ENCODE measurements at regions not wholly inside any gene's neighbourhood (a gene's known extent, or its start where the extent isn't known, plus 50 kb on each side); places are given as distances from the start of the nearest gene placed in this dataset.

GRCh38 chr6:163793011-163793983, 378.8 kb downstream of the QKI start:
- no peak overlapping the region for H3K4me3 ChIP-seq (replicated peaks in 1 of 2; ENCODE audit: low read depth in 1 of 2, low read length in 2 of 2)
- CTCF ChIA-PET = no interaction called here
- H3K36me3 ChIP-seq (ENCODE audit: control insufficient read depth in 1 of 2, insufficient read depth in 2 of 2, low read length in 2 of 2) = no peaks in the 10 kb centered on the region
- H3K27me3 ChIP-seq (ENCODE audit: insufficient read depth, low read length) = no peaks in the 10 kb centered on the region
- no peaks in the 10 kb centered on the region for H3K9me2 ChIP-seq (ENCODE audit: insufficient read depth)
- POLR2A ChIA-PET = no interaction called here
- TF ChIP-seq YY1 (IDR thresholded peaks at IDR 0.05; ENCODE audit: extremely low read depth, insufficient replicate concordance, low read depth, low read length) = no peak
- TF ChIP-seq SRF (IDR thresholded peaks at IDR 0.05; ENCODE audit: low read depth) = no peak
- TF ChIP-seq EZH2 (IDR thresholded peaks at IDR 0.05) = no peak
- peak; percentile 45; the same call in 1 of the 2 replicates for TF ChIP-seq FOSL1 (IDR thresholded peaks at IDR 0.05; ENCODE audit: low read depth)
- peak; percentile 46; the same call in 1 of the 2 replicates for TF ChIP-seq JUND (IDR thresholded peaks at IDR 0.05)
- 0 out of 2 replicates have a peak, but pooled peaks have one; percentile 18 for TF ChIP-seq SP1 (IDR thresholded peaks at IDR 0.05; ENCODE audit: low read depth)
- no peak for TF ChIP-seq ZNF274 (IDR thresholded peaks at IDR 0.05; ENCODE audit: low read depth, low read length)
- no peak overlapping the region for H3K4me2 ChIP-seq (ENCODE audit: low read length)
- H4K20me1 ChIP-seq (ENCODE audit: insufficient read depth) = no peaks in the 10 kb centered on the region
- ATAC-seq (no peak), DNase-seq (ENCODE audit: low read depth, low spot score) (peak; percentile 0)
- no peaks in the 10 kb centered on the region for H3K79me2 ChIP-seq (ENCODE audit: insufficient read depth, low read length)
- BruUV-seq (replicated peaks) = no TSS peak
- H3K9me3 ChIP-seq (ENCODE audit: control insufficient read depth in 1 of 2, insufficient read depth in 1 of 2, low read depth in 1 of 2, low read length in 2 of 2) = peaks cover 0 to 4% of the 10 kb centered on the region in 2 experiments; a peak in 1 of 4 replicates
- intact Hi-C loops (cut with micrococcal nuclease) = no loop called here
- no peak overlapping the region for H3K27ac ChIP-seq (ENCODE audit: low read depth, low read length)
- H3K9ac ChIP-seq (ENCODE audit: low read length) = no peak overlapping the region
- RAD21 ChIA-PET (ENCODE audit: low non-redundant PET in 1 of 2, low total read pairs in 2 of 2, uncharacterized antibody in 2 of 2, unreplicated experiment in 2 of 2) = no interaction called here
- no peaks in the 10 kb centered on the region for H3K4me1 ChIP-seq (ENCODE audit: control insufficient read depth in 1 of 2, insufficient read depth in 2 of 2, low read length in 2 of 2)
- H2AFZ ChIP-seq (ENCODE audit: low read depth, low read length, poor library complexity, severe bottlenecking) = no peak overlapping the region

- no peak overlapping the region for H3K4me3 ChIP-seq (replicated peaks in 1 of 2; ENCODE audit: low read depth in 1 of 2, low read length in 2 of 2)
- intact Hi-C loops (cut with micrococcal nuclease) = no loop called here
- no peak overlapping the region for H3K9ac ChIP-seq (ENCODE audit: low read length)
- no peak for DNase-seq (ENCODE audit: low read depth, low spot score)
- ATAC-seq = no peak
- no peaks in the 10 kb centered on the region for H3K36me3 ChIP-seq (ENCODE audit: control insufficient read depth in 1 of 2, insufficient read depth in 2 of 2, low read length in 2 of 2)
- H3K4me1 ChIP-seq (ENCODE audit: control insufficient read depth in 1 of 2, insufficient read depth in 2 of 2, low read length in 2 of 2) = no peaks in the 10 kb centered on the region
- CTCF ChIA-PET = no interaction called here
- no TSS peak for BruUV-seq (replicated peaks)
- no peak overlapping the region for H3K27ac ChIP-seq (ENCODE audit: low read depth, low read length)
- POLR2A ChIA-PET = no interaction called here
- H3K9me3 ChIP-seq (ENCODE audit: control insufficient read depth in 1 of 2, insufficient read depth in 1 of 2, low read depth in 1 of 2, low read length in 2 of 2) = no peaks in the 10 kb centered on the region; a peak in 1 of 4 replicates
- H2AFZ ChIP-seq (ENCODE audit: low read depth, low read length, poor library complexity, severe bottlenecking) = no peak overlapping the region
- RAD21 ChIA-PET (ENCODE audit: low non-redundant PET in 1 of 2, low total read pairs in 2 of 2, uncharacterized antibody in 2 of 2, unreplicated experiment in 2 of 2) = no interaction called here
- H4K20me1 ChIP-seq (ENCODE audit: insufficient read depth) = no peaks in the 10 kb centered on the region
- no peaks in the 10 kb centered on the region for H3K79me2 ChIP-seq (ENCODE audit: insufficient read depth, low read length)
- no peak overlapping the region for H3K4me2 ChIP-seq (ENCODE audit: low read length)
- no peaks in the 10 kb centered on the region for H3K27me3 ChIP-seq (ENCODE audit: insufficient read depth, low read length)
- no peaks in the 10 kb centered on the region for H3K9me2 ChIP-seq (ENCODE audit: insufficient read depth)
- no peak for TF ChIP-seq CEBPB (IDR thresholded peaks at IDR 0.05; ENCODE audit: low read depth)
- TF ChIP-seq REST (IDR thresholded peaks at IDR 0.05; ENCODE audit: low read depth) = no peak
- TF ChIP-seq ZBTB33 (IDR thresholded peaks at IDR 0.05; ENCODE audit: extremely low read depth, insufficient replicate concordance, low read length) = no peak
- TF ChIP-seq ZFX (IDR thresholded peaks at IDR 0.05) = no peak
- no peak for TF ChIP-seq FOSL1 (IDR thresholded peaks at IDR 0.05; ENCODE audit: low read depth)
- no peak for TF ChIP-seq MAX (IDR thresholded peaks at IDR 0.05)
- TF ChIP-seq SRF (IDR thresholded peaks at IDR 0.05; ENCODE audit: low read depth) = no peak
- TF ChIP-seq ELF1 (IDR thresholded peaks at IDR 0.05; ENCODE audit: borderline replicate concordance, low read depth) = no peak
Observed at GRCh38 chr6:163790266-163790840, 375.8 kb downstream of the QKI start.
